KBM-7 (cell line): ENCODE measurements at regions not wholly inside any gene's neighbourhood (a gene's known extent, or its start where the extent isn't known, plus 50 kb on each side); places are given as distances from the start of the nearest gene placed in this dataset.
"Not testable (repeated sequence)": the region's sequence is repeated elsewhere in the genome, so short reads cannot be mapped to it uniquely, and the experiment has no call there.

Experiments used
- DNase-seq: peaks from one replicate; pipeline ENCODE4 v3.0.0-alpha.2; 2015
- in situ Hi-C: fragments of 300-500 bp; cut with MboI; formaldehyde crosslinking; loops from 2 replicates; pipeline ENCODE4 v1.14.3; 2020; ENCODE audit warnings: low sequenced_read_pairs, low pct_unique_long_range_greater_than_20kb, mixed read lengths

GRCh38 chr12:58009405-58010195, 68.2 kb downstream of the ATP23 start:
- no peak for DNase-seq
- in situ Hi-C loops, result no loop called here

GRCh38 chr12:58011676-58012075, 70.3 kb downstream of the ATP23 start:
- in situ Hi-C loops, result no loop called here
- no peak for DNase-seq

GRCh38 chr12:58022379-58023020, 81.1 kb downstream of the ATP23 start:
- in situ Hi-C loops, DNase-seq: not testable (repeated sequence)

- no peak for DNase-seq
- in situ Hi-C loops, result no loop called here
These were observed 84.1 kb downstream of the ATP23 start for GRCh38 chr12:58025431-58025830.

- in situ Hi-C loops, result no loop called here
- DNase-seq, result no peak
These were observed 85.1 kb downstream of the ATP23 start for GRCh38 chr12:58026426-58026825.

GRCh38 chr12:58026897-58027891, 85.8 kb downstream of the ATP23 start:
- in situ Hi-C loops, result no loop called here
- DNase-seq, result no peak

- in situ Hi-C loops, result no loop called here
- DNase-seq, result no peak
These were observed 86.9 kb downstream of the ATP23 start for GRCh38 chr12:58028294-58028693.

GRCh38 chr12:58029260-58029659, 87.9 kb downstream of the ATP23 start:
- in situ Hi-C loops, result no loop called here
- no peak for DNase-seq

- in situ Hi-C loops, result no loop called here
- DNase-seq, result no peak
These were observed 89.4 kb downstream of the ATP23 start for GRCh38 chr12:58030566-58031279.

GRCh38 chr12:58032156-58032555, 90.8 kb downstream of the ATP23 start:
- in situ Hi-C loops, result no loop called here
- DNase-seq, result no peak

GRCh38 chr12:58033831-58034230, 92.5 kb downstream of the ATP23 start:
- in situ Hi-C loops, result no loop called here
- DNase-seq, result no peak

GRCh38 chr12:58034311-58034710, 92.9 kb downstream of the ATP23 start:
- in situ Hi-C loops, result no loop called here
- DNase-seq, result no peak

GRCh38 chr12:58034712-58035111, 93.3 kb downstream of the ATP23 start:
- in situ Hi-C loops, result no loop called here
- no peak for DNase-seq

GRCh38 chr12:58041441-58041840, 100.1 kb downstream of the ATP23 start:
- in situ Hi-C loops, result no loop called here
- DNase-seq, result no peak

GRCh38 chr12:58044966-58045365, 103.6 kb downstream of the ATP23 start:
- no peak for DNase-seq
- in situ Hi-C loops, result no loop called here

- in situ Hi-C loops, result no loop called here
- no peak for DNase-seq
These were observed 104.9 kb downstream of the ATP23 start for GRCh38 chr12:58046271-58046670.

- peak; percentile 18 for DNase-seq
- in situ Hi-C loops, result no loop called here
These were observed 110.0 kb downstream of the ATP23 start for GRCh38 chr12:58051378-58051777.

GRCh38 chr12:58064666-58065065, 123.3 kb downstream of the ATP23 start:
- in situ Hi-C loops, result no loop called here
- DNase-seq, result no peak

- DNase-seq, result no peak
- in situ Hi-C loops, result no loop called here
These were observed 124.9 kb downstream of the ATP23 start for GRCh38 chr12:58066296-58066695.
